ENCODE measurements at regions not wholly inside any gene's neighbourhood (a gene's known extent, or its start where the extent isn't known, plus 50 kb on each side); places are given as distances from the start of the nearest gene placed in this dataset.

DNA sequence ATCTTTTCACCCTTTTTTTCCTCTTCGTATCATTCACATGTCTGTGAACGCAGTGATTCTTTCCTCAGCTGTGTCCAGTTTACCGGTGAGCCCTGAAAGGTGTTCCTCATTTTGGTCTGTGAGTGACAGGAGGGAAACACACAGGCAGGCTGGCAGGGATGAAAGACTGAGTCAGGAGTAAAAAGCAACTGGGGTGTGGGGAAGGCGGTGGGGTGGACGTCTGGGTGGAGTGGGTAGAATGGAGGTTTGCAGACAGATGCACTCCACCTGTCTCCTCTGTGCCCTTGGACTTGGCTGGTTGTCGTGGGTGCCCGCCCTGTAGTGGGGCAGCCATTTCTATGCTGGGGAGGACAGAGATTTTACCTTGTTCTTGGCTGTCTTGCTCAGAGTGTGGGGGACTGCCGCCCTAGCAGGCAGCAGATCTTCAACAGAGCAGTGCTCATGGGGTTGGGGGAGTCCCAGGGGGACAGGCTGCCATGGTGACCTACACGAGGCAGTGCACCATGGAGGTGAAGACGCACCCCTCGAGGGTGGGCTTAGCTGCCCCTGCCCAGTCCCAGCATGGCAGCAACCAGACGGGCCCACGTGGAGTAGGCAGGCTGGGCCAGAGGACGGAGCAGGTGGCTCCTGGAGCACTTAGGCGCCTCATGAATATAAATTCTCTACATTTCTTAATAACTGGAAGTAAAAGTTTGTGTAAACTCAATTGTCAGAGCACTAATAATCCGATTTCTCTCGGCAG is 603.7 kb downstream of the TBC1D22A start:
- no peaks in the 10 kb centered on the region for H3K27me3 ChIP-seq (replicated peaks; ENCODE audit: control insufficient read depth, insufficient read depth, low read length, poor library complexity, severe bottlenecking)
- no peaks in the 10 kb centered on the region for H3K4me1 ChIP-seq (ENCODE audit: control insufficient read depth, insufficient read depth, low read length, poor library complexity, severe bottlenecking)
- DNase-seq = no peak
- H3K9me3 ChIP-seq (ENCODE audit: control insufficient read depth, low read length) = no peaks in the 10 kb centered on the region
- H3K36me3 ChIP-seq (ENCODE audit: control insufficient read depth, insufficient read depth, low read length) = no peaks in the 10 kb centered on the region
- no peak overlapping the region for H3K27ac ChIP-seq (ENCODE audit: insufficient read depth, low read length, poor library complexity, severe bottlenecking)
- no peak overlapping the region for H3K4me3 ChIP-seq (ENCODE audit: insufficient read depth, low read depth, low read length, poor library complexity, severe bottlenecking)

DNA sequence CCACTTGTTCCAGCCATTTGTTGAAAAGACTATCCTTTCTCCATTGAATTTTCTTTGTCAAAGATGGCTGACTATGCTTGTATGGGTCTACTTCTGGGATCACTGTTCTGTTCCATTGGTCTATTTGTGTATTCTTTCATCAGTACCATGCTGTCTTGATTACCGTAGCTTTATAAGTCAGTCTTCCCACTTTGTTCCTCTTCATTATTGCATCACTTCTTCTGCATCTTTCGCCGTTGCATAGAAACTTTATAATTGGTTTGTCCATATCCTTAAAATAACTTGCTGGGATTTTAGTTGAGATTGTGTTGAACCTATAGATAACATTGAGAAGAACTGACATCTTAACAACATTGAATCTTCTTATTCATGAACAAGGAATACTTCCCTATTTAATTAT is 598.8 kb downstream of the TBC1D22A start:
- H3K4me3 ChIP-seq (ENCODE audit: insufficient read depth, low read depth, low read length, poor library complexity, severe bottlenecking) = no peak overlapping the region
- H3K9me3 ChIP-seq (ENCODE audit: control insufficient read depth, low read length) = no peaks in the 10 kb centered on the region
- H3K27me3 ChIP-seq (replicated peaks; ENCODE audit: control insufficient read depth, insufficient read depth, low read length, poor library complexity, severe bottlenecking) = no peaks in the 10 kb centered on the region
- no peak for DNase-seq
- H3K27ac ChIP-seq (ENCODE audit: insufficient read depth, low read length, poor library complexity, severe bottlenecking) = no peak overlapping the region
- no peaks in the 10 kb centered on the region for H3K36me3 ChIP-seq (ENCODE audit: control insufficient read depth, insufficient read depth, low read length)
- no peaks in the 10 kb centered on the region for H3K4me1 ChIP-seq (ENCODE audit: control insufficient read depth, insufficient read depth, low read length, poor library complexity, severe bottlenecking)

DNA sequence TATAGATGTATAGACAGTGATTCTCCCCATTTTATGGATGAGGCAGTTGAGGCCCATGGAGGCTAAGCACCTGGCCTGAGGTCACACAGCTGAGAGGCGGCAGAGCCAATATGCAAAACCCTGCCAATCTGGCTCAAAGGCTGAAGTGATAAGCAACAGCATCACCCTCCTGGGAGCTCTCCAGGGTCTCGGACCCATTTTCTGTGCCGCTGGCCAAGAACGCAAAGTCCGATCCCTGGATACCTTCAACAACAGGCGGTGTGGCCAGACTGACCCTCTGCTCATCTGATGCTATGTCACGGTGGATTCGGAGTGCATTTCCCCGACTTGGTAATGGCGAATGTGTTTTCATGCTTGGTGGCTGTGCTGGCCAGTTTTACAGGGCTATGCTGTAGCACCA is 595.0 kb downstream of the TBC1D22A start:
- H3K4me3 ChIP-seq (ENCODE audit: insufficient read depth, low read depth, low read length, poor library complexity, severe bottlenecking) = no peak overlapping the region
- H3K36me3 ChIP-seq (ENCODE audit: control insufficient read depth, insufficient read depth, low read length) = no peaks in the 10 kb centered on the region
- no peak overlapping the region for H3K27ac ChIP-seq (ENCODE audit: insufficient read depth, low read length, poor library complexity, severe bottlenecking)
- H3K9me3 ChIP-seq (ENCODE audit: control insufficient read depth, low read length) = no peaks in the 10 kb centered on the region
- H3K4me1 ChIP-seq (ENCODE audit: control insufficient read depth, insufficient read depth, low read length, poor library complexity, severe bottlenecking) = no peaks in the 10 kb centered on the region
- no peaks in the 10 kb centered on the region for H3K27me3 ChIP-seq (replicated peaks; ENCODE audit: control insufficient read depth, insufficient read depth, low read length, poor library complexity, severe bottlenecking)
- DNase-seq = no peak

DNA sequence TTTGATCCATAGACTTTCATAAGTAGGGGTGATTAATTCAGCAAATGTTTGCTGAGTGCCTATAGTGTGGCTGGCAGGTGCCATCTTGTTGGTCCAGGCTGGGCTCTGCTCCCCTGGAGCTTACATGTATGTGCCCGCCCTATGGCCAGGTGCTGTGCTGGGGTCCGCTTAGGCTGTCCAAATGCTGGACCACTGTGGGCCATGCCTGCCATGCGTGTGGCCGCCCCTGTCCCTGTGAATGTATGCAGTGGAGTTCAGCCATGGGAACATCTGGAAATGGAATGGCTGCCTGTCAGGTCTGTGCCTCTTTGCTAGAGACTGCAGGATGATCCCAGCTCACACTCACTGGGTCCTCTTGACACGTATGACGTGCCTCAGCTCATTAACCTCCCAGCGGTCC is 594.6 kb downstream of the TBC1D22A start:
- Histone ChIP-seq H3K9me3 (ENCODE audit: control insufficient read depth, low read length) (no peaks in the 10 kb centered on the region), H3K4me3 (ENCODE audit: insufficient read depth, low read depth, low read length, poor library complexity, severe bottlenecking) (no peak overlapping the region), H3K27ac (ENCODE audit: insufficient read depth, low read length, poor library complexity, severe bottlenecking) (no peak overlapping the region), H3K4me1 (ENCODE audit: control insufficient read depth, insufficient read depth, low read length, poor library complexity, severe bottlenecking) (no peaks in the 10 kb centered on the region), H3K27me3 (replicated peaks; ENCODE audit: control insufficient read depth, insufficient read depth, low read length, poor library complexity, severe bottlenecking) (no peaks in the 10 kb centered on the region), H3K36me3 (ENCODE audit: control insufficient read depth, insufficient read depth, low read length) (no peaks in the 10 kb centered on the region)
- no peak for DNase-seq

DNA sequence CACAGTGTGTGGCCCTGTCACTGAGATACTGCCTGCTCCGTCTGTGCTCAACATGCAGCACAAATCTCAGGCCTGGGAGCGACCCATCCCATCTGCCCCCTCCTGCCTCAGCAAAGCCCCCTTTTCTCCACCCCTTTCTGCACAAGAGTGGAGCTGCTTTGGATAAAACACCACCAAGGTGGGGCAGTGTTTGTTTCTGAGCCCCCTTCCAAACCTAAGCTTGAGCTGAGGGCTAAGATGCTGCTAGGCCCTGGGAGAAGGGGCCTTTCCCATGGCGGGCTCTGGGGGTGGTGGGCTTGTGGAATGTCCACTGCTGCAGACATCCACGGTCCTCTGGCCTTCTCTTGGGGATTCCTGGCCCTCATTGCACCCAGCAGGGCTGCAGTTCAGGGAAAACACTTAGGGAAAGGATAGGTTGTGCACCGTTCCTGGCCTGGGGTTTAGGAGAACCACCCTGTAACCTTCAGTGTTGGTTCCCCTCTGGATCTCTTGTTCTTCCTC is 594.1 kb downstream of the TBC1D22A start:
- H3K36me3 ChIP-seq (ENCODE audit: control insufficient read depth, insufficient read depth, low read length) = no peaks in the 10 kb centered on the region
- no peaks in the 10 kb centered on the region for H3K27me3 ChIP-seq (replicated peaks; ENCODE audit: control insufficient read depth, insufficient read depth, low read length, poor library complexity, severe bottlenecking)
- H3K4me3 ChIP-seq (ENCODE audit: insufficient read depth, low read depth, low read length, poor library complexity, severe bottlenecking) = no peak overlapping the region
- no peaks in the 10 kb centered on the region for H3K9me3 ChIP-seq (ENCODE audit: control insufficient read depth, low read length)
- no peak overlapping the region for H3K27ac ChIP-seq (ENCODE audit: insufficient read depth, low read length, poor library complexity, severe bottlenecking)
- DNase-seq = no peak
- no peaks in the 10 kb centered on the region for H3K4me1 ChIP-seq (ENCODE audit: control insufficient read depth, insufficient read depth, low read length, poor library complexity, severe bottlenecking)

DNA sequence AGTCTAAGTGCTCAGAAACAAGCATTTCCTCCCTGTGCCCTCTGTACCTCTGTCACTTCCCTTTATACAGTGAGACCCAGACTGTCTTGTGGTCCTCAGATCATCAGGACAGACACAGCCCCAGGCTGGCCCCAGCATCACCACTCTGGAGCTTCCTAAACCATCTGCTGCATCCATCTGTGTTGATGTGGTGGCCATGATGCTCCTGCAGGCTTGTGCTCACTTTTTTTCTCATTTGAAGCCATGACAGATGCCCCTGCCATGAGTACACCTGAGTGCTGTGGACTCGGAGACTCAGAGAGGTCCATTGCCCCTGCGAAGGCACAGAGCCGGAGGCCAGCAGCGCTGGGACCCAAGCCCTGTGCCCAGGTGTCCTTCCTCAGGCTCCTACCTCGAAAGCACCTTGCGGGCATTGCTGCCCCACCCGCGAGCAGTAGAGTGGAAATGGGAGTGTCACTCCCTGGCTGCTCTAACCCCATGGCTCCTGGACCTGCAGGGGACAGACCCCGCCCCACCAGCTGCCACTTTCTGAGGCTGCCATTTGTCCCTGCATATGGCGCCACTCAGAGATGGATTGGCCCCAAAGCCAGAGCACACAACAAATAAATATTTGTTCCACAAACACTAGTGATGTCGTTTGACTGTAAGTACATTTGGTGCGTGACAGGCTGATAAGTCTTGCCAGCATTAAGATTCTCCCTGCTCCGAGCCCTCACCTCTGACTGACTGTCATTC is 593.5 kb downstream of the TBC1D22A start:
- no peaks in the 10 kb centered on the region for H3K4me1 ChIP-seq (ENCODE audit: control insufficient read depth, insufficient read depth, low read length, poor library complexity, severe bottlenecking)
- no peak for DNase-seq

DNA sequence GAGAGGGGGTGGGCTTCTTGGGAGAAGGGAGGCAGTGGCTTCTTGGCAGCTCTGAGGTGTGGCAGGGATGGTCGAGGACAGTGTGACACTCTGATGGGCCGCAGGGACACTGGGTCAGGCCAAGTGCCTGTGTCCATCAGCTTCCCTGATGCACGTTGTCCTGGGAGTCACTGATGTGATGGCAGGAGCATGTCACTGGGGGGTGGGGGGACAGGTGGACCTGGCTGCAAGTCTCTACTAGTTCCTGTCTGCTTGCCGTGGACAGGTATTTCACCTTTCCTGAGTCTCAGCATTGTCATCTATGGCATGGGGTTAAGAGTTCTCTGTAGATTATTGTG is 592.9 kb downstream of the TBC1D22A start:
- Histone ChIP-seq H3K36me3 (ENCODE audit: control insufficient read depth, insufficient read depth, low read length) (no peaks in the 10 kb centered on the region), H3K4me1 (ENCODE audit: control insufficient read depth, insufficient read depth, low read length, poor library complexity, severe bottlenecking) (no peaks in the 10 kb centered on the region), H3K4me3 (ENCODE audit: insufficient read depth, low read depth, low read length, poor library complexity, severe bottlenecking) (no peak overlapping the region), H3K27ac (ENCODE audit: insufficient read depth, low read length, poor library complexity, severe bottlenecking) (no peak overlapping the region), H3K9me3 (ENCODE audit: control insufficient read depth, low read length) (no peaks in the 10 kb centered on the region), H3K27me3 (replicated peaks; ENCODE audit: control insufficient read depth, insufficient read depth, low read length, poor library complexity, severe bottlenecking) (no peaks in the 10 kb centered on the region)
- no peak for DNase-seq

More for the DNA sequence above, 593.5 kb downstream of the TBC1D22A start:
- H3K9me3 ChIP-seq (ENCODE audit: control insufficient read depth, low read length) = no peaks in the 10 kb centered on the region
- no peak overlapping the region for H3K27ac ChIP-seq (ENCODE audit: insufficient read depth, low read length, poor library complexity, severe bottlenecking)
- H3K4me3 ChIP-seq (ENCODE audit: insufficient read depth, low read depth, low read length, poor library complexity, severe bottlenecking) = no peak overlapping the region
- H3K36me3 ChIP-seq (ENCODE audit: control insufficient read depth, insufficient read depth, low read length) = no peaks in the 10 kb centered on the region
- H3K27me3 ChIP-seq (replicated peaks; ENCODE audit: control insufficient read depth, insufficient read depth, low read length, poor library complexity, severe bottlenecking) = no peaks in the 10 kb centered on the region

DNA sequence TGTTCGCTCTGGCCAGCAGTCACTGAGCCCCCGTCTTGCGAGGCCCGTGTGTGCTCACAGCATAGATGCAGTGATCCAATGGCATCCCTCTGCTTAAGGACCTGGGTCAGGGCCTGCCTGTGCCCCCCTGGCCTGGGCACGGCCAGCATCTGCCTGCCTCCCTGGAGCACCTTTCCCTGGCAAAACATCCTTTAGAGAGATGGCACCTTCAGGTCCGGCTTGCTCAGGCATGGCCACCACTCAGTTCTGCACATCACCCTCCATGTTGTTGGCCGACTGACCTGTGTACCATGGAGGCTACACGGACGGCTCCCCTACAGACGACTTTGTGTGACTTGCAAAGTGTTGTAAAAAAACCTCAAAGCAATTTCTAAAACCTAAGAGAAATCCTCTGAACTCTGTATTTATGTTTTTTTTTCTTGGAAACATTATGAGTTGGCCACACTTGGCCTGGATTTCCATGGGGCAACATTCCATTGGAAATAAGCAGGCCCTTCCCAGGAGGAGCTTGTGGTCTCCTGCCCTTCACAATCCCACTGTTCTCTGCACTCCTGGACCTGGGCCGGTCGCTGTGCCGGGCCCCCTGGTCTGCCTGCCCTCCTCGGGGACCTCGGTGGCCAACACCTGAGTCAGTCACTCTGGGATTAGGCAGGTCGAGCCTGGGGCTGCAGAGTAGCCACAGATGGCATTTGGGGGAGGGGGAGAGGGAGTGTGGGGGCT is 592.4 kb downstream of the TBC1D22A start:
- H3K4me1 ChIP-seq (ENCODE audit: control insufficient read depth, insufficient read depth, low read length, poor library complexity, severe bottlenecking) = no peaks in the 10 kb centered on the region
- no peak overlapping the region for H3K4me3 ChIP-seq (ENCODE audit: insufficient read depth, low read depth, low read length, poor library complexity, severe bottlenecking)
- H3K27ac ChIP-seq (ENCODE audit: insufficient read depth, low read length, poor library complexity, severe bottlenecking) = no peak overlapping the region
- DNase-seq = no peak
- H3K36me3 ChIP-seq (ENCODE audit: control insufficient read depth, insufficient read depth, low read length) = no peaks in the 10 kb centered on the region
- no peaks in the 10 kb centered on the region for H3K27me3 ChIP-seq (replicated peaks; ENCODE audit: control insufficient read depth, insufficient read depth, low read length, poor library complexity, severe bottlenecking)
- H3K9me3 ChIP-seq (ENCODE audit: control insufficient read depth, low read length) = no peaks in the 10 kb centered on the region

DNA sequence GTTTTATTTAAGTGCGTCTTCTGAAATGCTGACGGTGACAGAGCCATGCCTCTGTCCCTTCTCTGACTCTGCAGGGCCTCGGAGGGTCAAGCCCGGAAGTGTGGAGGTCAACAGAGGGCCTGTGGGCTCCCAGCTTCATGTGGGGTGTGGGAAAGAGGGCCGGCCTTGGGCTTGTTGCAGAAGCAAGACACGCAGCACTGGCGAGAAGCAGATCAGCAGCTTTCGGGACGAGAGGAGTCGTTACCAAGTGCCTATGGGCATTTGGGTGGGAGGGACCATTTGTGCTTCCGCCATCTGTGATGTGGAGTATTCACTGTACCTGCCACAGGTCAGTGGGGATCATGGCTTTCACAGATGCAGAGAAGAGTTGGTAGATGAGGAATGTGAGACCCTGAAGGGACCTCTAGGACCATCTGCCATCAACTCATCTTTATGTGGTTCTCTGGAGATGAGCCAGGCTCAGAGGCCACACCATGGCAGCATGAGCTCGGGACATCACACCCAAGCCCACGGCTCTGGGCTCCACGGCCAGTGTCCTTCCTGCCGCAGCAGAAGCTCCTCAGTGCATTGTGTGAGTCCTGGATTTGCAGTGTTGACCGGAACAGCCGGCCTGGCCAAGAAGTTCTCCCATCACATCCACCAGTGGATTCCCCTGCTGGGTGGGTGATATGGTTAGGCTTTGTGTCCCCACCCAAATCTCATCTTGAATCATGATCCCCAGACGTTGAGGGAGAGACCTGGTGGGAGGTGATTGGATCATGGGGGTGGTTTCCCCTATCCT is 590.7 kb downstream of the TBC1D22A start:
- Histone ChIP-seq H3K36me3 (ENCODE audit: control insufficient read depth, insufficient read depth, low read length) (no peaks in the 10 kb centered on the region), H3K4me1 (ENCODE audit: control insufficient read depth, insufficient read depth, low read length, poor library complexity, severe bottlenecking) (no peaks in the 10 kb centered on the region), H3K4me3 (ENCODE audit: insufficient read depth, low read depth, low read length, poor library complexity, severe bottlenecking) (no peak overlapping the region), H3K27ac (ENCODE audit: insufficient read depth, low read length, poor library complexity, severe bottlenecking) (no peak overlapping the region), H3K27me3 (replicated peaks; ENCODE audit: control insufficient read depth, insufficient read depth, low read length, poor library complexity, severe bottlenecking) (no peaks in the 10 kb centered on the region), H3K9me3 (ENCODE audit: control insufficient read depth, low read length) (no peaks in the 10 kb centered on the region)
- no peak for DNase-seq
